Mucosa of gallbladder (tissue), 1 donor: ENCODE measurements at regions not wholly inside any gene's neighbourhood (a gene's known extent, or its start where the extent isn't known, plus 50 kb on each side); places are given as distances from the start of the nearest gene placed in this dataset.

Source experiments
- DNase-seq: peaks from one replicate; pipeline ENCODE4 v3.0.0-alpha.2; 2020; ENCODE audit warnings: low spot score
- donor health status: DM: no; HTN: no; CAD: no.

DNA sequence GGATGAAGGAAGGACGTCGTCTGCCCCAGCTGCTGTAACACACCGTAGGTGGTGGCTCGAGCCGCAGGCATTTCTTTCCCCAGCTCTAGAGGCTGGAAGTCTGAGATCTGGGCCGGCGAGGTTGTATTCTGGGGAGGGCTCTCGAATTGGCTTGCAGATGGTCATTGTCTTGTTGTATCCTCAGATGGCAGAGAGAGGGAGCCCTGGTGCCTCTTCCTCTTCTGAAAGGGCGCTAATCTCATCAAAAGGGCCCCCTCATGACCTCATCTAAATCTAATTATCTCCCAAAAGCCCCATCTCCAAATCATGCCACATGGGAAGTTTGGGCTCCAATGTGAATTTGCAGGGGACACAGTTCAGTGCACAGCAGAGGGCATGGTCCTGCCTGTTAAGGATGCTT, 109.0 kb downstream of the SIK1 start:
- no peak for DNase-seq

DNA sequence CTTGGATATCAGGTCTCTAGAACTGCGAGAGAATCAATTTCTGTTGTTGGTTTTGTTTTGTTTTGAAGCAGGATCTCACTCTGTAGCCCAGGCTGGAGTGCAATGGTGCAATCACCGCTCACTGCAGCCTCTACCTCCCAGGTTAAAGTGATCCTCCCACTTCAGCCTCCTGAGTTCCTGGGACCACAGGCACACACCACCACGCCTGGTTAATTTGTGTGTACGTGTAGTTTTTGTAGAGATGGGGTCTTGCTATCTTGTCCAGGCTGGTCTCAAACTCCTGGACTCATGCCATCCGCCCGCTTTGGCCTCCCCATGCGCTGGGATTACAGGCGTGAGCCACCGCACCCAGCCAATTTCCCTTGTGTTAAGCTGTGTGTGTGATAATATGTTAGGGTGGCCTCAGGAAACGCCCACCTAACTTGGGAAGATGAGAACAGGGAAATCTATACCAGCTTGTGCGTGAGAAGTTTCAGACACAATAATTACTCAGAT, 109.6 kb downstream of the SIK1 start:
- no peak for DNase-seq

DNA sequence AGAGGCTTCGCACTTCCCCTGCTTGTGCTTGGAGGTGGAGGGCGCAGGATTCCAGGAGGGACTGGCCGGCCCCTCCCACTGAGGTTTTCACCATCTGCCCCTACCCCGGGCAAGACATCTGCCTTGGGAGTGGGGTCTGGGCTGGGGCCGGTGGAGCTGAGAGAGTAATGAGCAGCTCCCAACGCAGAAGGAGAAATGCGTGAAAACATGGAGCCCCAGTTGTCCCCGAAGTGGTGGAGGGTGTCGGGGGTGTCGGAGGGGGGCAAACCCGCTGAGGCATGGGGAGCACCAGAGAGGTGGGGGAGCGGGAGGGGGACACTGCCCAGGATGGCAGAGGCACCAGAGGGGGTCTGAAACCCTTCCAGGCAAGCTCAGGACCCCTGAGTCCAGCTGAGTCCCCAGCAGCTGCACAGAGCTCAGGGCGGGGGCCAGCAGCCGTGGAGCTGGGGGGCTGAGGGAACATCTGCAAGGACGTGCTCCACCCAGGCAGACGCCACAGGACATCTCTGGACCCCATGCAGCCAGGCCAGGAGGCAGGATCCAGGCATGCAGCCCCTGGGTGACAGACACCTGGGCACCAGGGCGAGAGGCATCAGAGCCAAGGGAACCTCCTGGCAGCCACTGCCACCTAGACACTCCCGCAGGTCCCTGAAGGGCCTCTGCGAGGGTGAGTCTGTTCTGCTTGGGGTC, 110.6 kb downstream of the SIK1 start:
- DNase-seq: no peak

DNA sequence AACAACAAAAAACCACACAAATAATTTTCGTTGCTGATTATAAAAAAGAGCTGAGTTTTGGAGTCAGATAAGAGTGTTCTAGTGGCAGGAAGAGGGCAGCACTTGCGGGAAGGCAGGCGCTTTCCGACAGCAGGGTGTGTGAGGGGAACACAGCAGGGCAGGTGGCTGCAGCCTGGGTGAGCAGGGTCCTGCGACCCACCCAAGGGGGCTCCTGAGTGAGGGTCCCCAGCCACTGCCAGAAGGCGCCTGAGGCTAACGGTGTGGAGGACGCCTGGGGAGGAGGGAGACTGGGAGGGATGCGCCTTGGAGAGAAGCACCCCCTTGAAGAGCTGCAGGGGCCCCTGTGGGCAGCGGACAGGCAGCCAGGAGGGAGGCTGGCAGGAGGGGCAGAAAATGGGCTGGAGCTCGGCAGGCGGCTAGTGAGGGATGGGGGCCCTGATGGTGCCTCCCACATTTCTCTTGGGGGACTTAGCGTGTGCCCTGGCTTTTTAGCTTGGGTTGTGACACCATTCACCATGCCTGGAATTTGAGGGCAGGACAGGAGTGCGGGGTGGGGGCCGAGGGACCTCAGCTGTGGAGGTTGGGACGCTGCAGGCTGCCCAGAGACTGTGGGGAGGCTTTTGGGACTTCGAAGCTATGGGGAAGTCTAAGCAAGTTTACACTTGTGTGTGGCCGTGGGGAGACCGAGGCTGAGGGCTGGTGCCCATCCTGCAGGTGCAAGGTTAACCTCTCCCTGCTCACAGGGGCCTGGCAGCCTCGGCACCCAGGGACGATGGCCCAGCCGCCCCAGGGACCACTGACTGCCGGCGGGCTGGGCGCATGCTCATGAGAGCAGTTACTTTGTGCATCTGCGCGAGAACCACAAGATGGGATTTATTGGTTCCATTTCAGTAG, 111.4 kb downstream of the SIK1 start:
- no peak for DNase-seq

DNA sequence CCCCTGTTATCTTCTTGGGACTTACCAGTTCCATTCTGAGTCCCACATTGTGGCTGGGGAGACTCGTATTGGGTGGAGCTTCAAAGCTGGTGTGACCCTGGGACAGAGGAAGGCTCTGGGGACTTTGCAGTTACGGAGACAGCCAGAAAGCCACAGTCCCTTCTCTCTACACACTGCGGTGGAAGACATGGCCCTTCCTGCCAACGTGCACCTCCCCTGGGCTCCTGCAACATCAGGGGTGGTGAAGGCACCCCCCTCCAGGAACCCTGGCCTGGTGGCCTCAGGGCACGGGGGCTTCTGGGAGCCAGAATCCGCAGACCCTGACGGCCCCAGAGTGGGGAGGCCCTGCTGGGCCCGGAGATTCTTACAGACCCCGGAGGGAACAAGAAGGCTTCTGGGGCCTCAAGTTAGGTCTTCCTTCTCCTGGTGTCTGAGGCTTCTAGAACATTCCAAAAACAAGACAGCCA, 113.0 kb downstream of the SIK1 start:
- DNase-seq: no peak

DNA sequence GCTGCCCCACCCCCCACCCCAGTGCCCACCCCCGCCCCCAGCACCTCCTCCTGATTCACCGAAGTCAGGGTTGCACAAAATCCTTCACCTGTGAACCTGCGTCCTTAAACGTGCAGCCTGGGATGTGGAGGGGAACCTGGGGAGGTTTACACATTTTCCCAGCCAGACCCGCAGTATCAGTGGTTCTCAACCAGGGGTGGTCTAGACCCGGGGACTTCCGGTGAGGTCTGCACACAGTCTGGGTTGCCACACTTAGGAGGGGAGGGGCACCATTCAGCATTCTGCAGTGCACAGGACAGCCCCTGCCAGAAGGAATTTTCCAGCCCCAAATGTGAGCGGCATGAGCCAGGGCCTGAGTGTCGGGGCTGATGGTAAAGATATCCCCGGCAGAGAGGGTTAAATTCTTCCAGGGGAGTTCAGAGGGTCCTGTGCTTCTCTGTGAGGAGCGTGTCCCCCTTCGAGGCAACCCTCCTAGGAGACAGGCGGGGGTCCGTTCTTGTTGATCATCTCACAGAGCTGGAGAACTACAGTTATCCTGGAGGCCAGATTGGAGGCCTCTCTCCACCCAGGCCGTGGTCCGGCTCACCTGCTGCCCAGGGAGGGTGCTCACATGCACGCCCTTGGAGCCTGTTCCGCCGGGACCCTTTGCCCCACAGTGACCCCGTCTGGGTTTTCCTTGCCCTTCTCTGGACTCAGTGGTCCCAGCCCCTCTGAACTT, 113.6 kb downstream of the SIK1 start:
- no peak for DNase-seq

DNA sequence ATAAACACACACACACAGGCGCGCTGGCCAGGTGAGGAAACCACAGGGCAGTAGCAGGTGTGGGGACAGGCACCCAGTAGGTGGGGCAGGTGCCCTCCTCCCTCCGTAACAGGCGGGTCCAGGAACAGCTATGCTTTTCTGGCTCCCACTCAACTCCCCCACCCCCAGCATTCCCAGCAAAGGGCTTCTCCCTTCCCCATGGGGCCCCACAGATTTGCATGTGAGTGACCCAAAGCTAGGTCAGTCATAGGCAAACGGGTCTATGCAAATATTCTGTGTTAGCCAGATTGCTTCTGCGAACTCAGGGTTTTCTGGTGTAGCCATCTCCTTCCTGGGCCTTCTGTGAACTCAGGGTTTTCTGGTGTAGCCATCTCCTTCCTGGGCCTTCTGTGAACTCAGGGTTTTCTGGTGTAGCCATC, 114.2 kb downstream of the SIK1 start:
- no peak for DNase-seq

DNA sequence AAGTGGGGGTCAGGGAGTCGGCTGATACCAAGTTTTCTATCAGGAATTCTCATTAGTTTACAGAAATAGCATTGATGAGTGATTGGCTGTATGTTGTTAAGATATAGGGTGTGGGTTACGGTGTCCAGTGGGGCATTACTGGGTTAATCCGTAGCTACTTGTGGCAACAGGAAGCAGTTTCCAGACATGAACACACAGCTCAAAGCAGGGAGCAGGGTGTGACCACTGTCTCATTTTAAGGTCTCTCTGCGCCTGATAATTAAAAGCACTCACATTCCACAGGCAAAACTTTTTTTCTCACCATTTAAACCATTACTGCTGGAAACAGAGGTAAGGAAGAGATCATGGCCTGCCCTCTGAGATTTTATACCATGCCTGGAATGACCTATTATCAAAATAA, 114.9 kb downstream of the SIK1 start:
- DNase-seq: no peak

DNA sequence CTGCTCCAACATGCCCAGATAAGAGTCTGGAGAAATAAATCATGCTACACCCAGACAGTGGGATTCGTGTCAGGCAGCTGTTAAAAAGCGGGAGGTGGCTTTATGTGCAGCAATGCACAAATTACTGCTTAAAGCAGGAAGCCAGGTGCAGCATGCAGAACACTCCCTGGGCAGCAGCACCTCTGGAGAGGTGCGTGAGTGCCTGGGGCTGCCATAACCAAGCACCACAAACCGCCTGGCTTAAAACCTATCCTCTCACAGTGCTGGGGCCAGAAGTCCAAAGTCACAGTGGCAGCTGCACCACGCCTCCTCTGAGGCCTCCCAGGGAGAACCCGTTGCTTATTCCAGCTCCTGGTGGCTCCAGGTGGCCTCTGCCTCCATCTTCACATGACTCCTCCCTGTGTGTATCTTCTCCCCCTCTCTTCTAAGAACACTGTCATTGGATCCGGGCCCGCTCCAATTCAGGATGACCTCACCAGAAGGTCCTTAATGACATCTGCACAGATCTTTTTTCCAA, 115.6 kb downstream of the SIK1 start:
- peak; percentile 81 for DNase-seq

DNA sequence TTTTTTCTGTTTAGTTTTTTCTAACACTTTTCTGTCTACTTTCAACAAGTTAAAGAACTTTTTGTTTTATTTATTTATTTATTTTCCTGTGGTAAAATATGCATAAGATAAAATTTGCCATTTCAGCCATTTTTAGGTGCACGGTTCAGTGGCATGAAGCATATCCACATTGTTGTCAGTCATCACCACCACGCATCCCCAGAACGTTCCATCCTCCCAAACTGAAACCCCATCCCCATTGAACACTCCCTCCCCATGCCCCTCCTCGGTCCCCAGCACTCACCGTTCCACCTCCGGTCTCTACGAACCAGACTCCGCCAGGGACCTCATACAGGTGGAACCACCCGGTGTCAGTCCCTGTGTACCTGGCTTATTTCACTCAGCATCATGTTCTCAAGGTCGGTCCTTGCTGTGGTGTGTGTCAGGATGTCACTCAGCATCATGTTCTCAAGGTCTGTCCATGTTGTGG, 118.1 kb downstream of the SIK1 start:
- no peak for DNase-seq

DNA sequence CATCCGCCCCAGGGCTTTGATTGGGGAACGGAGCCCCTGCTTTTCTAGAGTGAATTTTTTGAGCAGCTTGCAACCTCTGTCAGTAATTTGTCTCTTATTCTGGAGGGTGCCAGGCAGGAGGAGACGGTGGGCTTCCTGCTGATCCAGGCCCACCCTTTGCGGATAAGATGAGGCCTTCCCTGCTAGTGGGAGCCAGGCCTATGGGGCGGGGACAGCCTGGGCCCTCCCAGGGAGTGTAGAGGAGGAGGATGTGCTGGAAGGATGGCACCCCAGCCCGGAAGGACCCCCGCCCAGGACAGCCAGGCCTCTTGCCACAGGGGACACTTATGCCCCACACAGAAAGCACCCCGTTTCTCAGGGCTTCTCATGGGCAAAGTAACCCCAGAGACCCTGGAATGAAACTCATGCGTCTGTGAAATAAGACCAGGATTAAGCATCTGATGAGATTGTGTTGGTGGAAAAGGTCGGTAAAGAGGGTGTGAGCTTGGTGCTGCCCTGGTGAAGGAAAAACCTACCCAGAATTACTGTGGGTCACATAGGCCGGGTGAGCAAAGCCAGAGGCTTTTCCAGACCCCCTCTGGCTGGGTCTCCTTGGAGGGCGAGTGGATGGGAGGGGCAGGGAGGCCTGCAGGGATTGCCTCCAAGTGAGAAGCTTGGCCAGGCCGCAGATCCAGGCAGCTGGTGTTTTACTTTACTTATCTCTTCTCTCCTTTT, 118.7 kb downstream of the SIK1 start:
- DNase-seq: no peak

DNA sequence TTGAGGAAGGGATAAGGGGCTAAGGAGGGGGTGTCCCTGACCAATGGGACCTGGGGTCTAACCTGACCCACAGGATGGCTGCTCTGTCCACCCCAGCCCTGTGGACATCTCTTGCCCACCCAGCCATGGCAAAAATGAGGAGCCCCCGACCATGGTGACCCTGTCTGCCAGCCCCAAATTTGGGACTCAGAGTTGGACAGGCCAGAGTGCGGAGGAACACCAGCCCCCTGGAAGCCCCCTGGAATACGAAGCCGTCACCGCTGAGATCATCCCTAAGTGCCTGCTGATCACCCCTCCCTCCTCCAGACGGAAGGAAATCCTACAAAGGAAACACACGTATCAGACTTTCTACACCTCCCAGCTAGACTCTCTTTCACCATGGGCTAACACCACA, 119.3 kb downstream of the SIK1 start:
- DNase-seq: no peak

DNA sequence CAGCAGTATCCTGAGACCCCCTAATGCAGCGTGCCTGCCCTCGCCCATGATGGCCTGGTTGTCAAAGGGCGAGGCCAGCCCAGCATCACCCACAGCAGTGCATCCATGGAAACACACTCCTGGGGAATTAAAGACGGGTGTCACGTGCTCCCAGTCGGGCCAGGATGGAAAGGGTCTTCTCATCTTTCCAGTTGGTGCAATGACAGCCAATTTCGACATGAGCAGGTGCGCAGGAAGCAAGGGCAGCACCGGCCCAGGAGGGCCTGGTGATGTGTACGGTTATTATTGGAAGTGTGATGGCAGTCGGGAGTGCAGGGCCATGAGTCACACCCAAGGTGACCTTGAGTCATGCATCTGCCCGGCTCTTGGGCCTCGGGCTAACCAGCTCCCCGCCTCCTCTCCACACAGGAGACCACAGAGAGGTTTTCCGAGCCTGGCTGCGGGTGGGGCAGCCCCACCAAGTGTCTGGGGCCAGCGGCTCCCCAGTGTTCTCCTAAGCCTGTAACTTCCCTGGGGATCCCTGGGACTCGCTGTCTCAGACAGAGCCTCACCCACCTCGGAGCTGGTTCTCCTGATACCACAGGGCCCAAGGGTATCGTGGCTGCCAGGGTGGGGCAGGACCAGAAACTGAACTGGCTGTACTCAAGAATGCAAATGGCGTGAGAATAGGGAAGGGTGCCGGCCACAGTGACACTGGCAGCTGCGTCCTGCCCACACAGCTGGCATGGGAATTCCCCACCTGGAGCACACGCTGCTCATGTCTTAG, 119.8 kb downstream of the SIK1 start:
- no peak for DNase-seq

DNA sequence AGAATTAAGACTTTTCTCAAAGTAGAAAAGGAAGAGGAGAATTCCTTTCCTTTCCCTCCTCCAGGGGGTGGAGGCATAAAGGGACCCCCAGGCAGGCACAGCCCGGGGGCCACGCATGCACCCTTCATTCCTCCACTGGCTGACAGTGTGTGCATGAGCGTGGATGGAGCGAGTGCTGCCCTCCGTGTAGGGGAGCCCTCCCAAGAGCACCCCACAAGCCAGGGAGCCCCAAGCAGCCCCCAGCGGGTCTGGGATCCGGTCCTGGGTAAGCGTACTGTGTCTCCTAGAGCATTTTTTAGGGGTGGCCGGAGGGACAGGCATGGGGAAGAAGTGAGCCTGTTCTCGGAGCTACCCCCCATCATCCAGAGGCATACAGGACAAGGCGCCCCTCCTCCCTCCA, 120.5 kb downstream of the SIK1 start:
- no peak for DNase-seq

DNA sequence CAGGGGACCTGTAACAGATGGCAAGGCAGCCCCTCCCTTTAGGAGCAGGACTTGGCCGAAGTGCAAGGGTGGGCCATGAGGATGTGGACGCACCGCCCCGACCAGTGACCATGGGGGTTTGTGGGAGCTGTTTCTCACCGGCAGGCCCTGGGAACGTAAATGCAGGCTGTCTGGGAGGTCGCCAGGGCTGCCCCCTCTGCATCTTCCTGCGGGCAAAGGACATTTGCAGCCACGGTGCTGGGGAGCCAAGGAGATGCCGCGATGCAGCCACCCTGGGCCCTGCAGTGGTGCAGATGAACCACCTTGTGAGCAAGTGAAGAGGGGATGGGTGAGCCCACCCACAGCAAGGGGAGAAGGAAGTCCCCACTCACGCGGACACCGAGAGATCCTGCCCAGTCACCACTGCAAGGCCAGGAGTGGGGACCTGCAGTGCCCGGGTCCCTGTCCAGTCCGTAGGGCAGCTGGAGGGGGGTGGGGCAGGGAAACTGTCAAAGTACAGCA, 121.1 kb downstream of the SIK1 start:
- DNase-seq: no peak

DNA sequence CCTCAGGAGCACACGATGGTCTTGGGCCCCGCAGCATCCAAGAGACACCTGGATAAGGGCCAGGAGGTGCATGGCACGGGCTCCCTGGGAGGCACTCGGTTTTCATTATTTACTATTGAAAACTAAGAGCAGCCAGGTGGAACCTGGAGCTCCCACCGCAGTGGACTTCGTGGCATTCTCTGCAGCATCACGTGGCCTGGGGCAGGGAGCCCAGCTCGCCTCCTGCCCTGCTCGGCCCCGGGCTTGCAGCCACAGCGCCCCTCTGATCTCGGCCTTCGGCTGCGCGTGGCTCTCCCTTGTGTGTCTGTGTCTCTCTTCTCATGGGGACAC, 121.6 kb downstream of the SIK1 start:
- no peak for DNase-seq

DNA sequence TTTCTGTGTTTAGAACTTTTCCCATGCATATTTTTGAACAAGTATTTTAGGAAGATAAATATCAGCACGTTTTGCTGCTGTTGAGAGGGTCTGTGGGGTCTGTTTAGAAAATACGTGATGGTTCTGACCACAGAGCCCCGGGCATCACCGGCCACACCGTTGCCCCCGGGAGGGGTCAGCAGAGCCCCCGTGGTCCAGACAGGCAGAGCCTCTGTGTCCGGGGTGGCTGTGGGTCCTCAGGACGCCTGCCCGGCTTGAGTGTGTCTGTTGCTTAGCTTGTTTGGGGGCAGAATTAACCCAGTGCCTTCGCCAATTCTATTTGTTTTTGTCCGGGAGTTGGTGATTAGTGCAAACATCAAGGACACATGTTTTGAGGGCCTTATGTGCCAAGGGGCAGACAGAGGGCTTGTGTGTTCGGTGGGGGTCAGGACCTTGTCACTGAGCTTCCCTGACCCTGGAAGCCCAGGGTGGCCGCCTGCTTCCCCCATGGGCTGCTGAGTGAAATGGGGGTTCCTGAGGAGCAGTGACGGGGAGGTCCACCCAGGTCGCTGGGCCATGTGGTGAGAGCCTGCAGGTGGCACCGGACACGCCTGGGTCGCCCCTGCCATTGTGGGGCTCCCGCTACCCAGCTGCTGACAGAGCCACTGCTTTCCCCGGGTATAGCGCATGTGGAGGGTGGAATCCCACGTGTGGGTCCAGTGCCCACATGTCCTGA, 122.2 kb downstream of the SIK1 start:
- DNase-seq: no peak

DNA sequence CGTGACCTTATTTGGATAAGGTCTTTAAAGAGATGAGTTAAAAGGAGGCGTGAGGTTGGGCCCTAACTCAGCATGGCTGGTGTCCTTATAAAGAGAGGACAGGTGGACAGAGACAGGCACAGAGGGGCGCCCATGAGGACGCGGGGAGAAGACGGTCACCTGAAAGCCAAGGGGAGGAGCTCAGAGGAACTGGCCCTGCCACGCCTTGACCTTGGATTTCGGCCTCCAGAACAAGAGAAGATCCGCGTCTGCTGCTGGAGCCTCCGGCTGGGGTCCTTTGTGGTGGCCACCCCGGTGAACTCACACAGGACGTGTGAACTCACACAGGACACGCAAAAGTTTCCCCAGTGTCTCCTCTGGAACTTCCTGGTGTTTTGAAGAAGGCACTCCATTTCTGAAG, 122.7 kb downstream of the SIK1 start:
- no peak for DNase-seq

DNA sequence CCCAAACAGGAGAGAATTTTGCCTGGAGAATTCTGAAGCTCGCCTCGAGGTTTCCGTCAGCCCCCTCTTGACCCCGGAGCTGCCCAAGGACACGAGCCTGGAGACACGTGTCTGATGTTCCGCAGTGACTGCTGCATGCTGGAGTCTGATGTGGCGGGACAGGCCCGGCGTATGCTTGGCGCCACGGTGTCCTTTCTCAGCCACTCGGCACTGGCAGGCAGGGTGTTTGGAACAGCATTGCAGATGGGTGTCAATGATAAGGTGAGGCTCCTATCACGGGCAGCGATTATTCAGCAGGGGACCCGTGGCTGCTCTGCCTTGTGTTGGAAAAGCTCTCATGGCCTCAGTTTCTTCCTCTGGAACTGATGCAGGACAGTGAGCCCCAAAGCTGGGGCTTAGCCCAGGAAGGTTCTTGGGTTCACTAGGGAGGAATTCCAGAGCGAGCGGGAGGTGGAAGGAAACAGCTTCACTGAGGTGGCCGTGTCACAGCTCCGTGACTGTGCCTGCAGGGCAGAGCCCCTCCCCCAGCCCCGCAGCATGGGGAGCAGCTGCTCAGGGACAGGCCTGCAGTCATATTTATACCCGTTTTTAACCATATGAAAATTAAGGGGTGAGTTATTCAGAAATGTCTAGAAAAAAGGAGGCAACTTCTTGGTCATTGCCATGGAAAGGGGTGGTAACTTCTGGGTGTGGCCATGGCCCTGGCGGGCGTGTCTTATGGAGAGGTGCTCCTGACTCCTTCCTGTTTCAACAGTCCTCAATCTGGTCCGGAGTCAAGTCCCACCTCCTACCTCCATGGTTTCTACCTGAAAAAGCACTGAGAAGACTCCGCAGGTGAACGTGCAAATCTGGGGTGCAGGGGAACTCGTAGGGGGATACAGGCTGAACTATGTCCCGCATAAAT, 123.4 kb downstream of the SIK1 start:
- no peak for DNase-seq
